Fibroblast of lung (primary cell): ENCODE measurements at regions not wholly inside any gene's neighbourhood (a gene's known extent, or its start where the extent isn't known, plus 50 kb on each side); places are given as distances from the start of the nearest gene placed in this dataset.

Experiments
- EZH2 ChIP-seq: IDR thresholded peaks from 2 replicates; pipeline ENCODE4 v1.5.1; 2012; ENCODE audit warnings: low read length, control low read depth, mild to moderate bottlenecking; ENCODE audit errors: missing control alignments
- TF ChIP-seq, protein P1 (sequence below), 2 donors: IDR thresholded peaks in 1 of 2; conservative IDR thresholded peaks in 1 of 2; 1 replicate in 1 of 2; 2 replicates in 1 of 2; pipeline ENCODE4 v1.5.1; 2011 to 2012; ENCODE audit warnings: low read length in 2 of 2, control low read depth in 1 of 2, inconsistent platforms in 1 of 2, low read depth in 1 of 2, mild to moderate bottlenecking in 1 of 2

DNA sequence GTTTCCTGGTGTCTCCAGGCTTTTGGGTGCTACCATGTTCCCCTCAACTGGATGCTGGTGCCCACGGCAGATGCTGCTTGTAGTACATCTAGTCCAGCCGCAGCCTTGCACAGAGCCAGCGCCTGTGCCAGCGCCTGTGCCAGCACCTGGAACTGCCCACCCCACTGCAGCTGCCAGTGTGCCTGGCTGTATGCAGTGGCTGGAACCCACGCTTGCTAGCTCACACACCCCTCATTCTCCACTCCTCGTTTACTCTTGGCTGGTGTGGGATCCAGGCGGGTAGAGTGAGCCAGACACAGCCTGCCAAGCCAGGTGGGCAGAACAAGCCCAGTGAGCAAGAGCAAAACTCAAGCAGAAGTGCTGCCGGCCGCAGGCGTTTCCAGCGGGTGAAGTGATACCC is 428.6 kb downstream of the SLITRK1 start:
- no peak for TF ChIP-seq EZH2
- TF ChIP-seq, protein P1, sequence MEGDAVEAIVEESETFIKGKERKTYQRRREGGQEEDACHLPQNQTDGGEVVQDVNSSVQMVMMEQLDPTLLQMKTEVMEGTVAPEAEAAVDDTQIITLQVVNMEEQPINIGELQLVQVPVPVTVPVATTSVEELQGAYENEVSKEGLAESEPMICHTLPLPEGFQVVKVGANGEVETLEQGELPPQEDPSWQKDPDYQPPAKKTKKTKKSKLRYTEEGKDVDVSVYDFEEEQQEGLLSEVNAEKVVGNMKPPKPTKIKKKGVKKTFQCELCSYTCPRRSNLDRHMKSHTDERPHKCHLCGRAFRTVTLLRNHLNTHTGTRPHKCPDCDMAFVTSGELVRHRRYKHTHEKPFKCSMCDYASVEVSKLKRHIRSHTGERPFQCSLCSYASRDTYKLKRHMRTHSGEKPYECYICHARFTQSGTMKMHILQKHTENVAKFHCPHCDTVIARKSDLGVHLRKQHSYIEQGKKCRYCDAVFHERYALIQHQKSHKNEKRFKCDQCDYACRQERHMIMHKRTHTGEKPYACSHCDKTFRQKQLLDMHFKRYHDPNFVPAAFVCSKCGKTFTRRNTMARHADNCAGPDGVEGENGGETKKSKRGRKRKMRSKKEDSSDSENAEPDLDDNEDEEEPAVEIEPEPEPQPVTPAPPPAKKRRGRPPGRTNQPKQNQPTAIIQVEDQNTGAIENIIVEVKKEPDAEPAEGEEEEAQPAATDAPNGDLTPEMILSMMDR (conservative IDR thresholded peaks at IDR 0.05 in 1 of 2, IDR thresholded peaks at IDR 0.05 in 1 of 2; ENCODE audit: low read depth in 1 of 2, low read length in 2 of 2), result no peak
